GM19324 (cell line): ENCODE measurements at regions not wholly inside any gene's neighbourhood (a gene's known extent, or its start where the extent isn't known, plus 50 kb on each side); places are given as distances from the start of the nearest gene placed in this dataset.

ENCODE experiments used
- ATAC-seq: cut with Tn5 transposase; IDR thresholded peaks from one replicate; pipeline ENCODE4 v1.9.1; 2021; ENCODE audit warnings: mild to moderate bottlenecking, moderate library complexity; ENCODE audit not compliant: unreplicated experiment, low FRiP score

DNA sequence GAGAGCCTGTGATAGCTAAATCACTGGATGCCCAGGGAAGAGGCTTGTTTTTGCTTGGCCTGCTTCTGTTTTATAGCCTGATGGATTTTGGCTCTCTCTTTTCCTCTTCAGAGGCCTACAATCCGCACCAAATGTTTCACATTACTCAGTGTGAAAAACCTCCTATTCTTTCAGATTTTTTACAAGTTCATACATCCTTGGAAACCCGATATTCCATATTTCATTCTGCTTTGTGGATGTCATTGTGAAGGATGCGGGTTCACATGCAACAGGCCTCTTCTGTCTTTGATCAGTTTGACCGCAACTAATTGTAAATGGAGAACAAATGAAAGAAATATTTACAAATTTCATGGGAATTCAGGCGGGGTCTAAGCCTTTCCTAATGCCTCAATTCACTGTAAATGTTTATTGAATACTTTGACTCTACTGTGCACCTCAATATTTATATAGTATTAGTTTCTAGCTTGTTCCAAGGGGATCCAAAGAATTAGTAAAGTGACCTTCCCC is 269.9 kb downstream of the DMRT2 start:
- ATAC-seq = no peak

DNA sequence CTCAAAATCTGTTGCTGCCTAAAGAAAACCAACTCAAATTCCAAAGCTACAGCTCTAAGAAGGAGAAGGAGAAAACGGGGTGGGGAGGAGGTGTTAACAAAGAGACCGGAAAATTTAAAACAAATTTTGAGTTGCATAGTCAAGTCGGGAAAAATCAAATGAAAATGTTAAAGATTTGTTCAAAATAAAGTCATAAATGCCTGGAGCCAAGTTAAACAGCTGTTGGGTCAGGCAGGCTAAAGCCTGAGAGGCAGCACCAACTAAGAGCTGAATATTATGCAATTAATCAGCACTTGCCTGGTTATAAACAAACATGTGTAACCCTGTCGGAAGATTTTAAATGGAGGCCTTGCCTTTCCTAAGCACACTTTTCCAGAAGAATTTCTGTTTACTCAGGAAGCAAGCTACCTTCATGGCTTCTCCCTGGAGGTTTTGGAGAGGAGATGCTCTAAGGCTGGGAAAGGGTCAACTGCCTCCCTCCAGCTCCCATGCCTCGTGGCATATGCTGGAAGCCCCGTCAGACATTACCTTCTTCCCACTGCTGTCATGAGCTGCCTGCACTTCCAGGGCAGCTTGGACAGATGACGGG is 270.5 kb downstream of the DMRT2 start:
- ATAC-seq = no peak

DNA sequence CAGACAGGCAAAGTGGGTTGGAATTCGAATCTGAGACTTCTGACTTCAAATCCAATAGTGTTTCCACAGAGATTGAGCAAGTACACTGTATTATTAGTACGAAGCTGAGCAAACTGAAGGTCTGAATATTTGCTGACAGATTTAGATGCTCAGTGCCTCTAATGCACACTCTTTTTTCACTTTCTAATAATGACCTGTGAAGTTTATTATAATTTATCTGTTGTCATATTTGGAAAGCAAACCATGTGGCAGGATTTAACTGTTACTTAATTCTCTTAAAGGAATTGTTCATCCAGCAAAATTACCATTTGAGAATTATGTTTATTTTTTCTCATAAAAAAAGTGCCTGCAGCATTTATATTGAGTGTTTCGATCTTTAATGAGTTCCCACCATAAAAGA is 277.3 kb downstream of the DMRT2 start:
- no peak for ATAC-seq

DNA sequence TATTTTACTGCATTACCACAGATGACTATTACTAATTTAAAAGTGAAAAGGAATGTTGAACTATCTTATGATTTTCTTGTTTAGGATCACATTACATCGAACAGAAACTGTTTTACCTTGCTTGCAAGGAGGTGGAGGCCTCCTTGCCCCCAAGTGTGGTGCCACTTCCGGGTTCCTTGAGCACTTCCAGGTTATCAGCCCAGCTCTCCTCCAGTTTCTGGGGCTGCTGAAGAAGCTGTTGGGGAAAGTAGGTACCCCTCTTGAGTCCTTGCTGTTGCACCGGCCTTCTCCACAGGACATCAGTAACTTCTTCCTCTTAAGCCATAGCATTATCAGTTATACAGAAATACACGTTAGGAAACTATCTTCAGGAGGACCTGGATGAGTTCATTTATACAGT is 278.2 kb downstream of the DMRT2 start:
- no peak for ATAC-seq

DNA sequence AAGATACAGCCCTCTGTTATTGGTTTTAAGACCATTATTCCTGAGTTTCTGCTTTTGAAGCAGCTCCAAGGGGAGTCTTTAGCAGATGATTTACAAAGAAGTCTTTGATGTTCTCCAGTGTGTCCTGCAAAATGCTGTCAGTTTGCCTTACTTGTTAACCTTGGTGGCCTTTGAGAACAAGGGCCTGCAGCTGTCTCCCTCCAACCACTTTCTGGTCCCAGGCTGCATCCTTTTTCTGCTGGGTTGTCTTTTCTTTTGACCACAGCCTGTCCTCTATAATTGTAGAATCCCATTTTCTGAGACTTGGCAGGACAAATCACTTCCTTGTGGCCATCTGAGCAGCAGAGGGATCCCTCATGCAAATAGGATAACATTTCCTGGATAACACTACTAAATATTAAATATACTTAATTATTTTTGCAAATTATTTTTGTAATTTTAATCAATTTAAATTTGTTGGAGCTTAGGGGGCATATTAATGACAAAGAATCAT is 281.4 kb downstream of the DMRT2 start:
- no peak for ATAC-seq

DNA sequence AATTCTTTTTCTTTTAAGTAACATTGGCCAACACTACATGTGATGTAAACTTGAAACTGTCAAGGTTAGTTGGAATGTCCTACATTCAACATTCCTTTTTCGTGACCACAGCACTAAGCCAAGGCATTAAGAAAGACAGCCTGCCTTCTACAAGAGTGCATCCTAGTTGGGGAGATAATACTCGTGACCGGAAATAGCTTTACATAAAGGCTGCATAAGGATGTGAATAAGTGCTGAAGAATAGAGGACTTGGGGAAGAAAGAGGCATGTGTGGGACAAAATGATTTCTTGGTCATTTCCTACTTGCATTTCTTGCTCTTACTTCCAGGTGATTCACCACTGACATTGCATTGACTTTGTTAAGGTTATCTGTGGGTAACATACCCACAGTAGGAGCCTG is 282.0 kb downstream of the DMRT2 start:
- ATAC-seq = no peak

DNA sequence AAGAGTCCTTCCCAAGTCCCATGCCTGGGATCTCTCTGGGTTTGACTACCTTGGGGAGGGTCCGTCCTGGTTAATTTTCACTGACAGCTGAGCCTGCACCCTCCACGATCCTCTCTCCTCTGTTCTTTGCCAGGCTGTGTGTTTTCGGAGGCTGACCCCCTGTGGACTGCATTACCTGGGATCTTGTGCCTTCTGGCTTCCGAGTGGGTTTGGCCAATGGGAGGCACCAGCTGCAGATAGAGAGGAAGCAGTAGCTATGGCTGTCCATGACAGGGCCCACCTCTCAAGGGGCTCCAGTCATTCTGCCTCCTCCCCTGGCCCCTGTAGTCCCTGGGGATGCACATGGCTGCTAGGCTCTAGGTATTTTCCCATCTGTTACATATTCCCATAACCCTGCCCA is 285.0 kb downstream of the DMRT2 start:
- no peak for ATAC-seq

DNA sequence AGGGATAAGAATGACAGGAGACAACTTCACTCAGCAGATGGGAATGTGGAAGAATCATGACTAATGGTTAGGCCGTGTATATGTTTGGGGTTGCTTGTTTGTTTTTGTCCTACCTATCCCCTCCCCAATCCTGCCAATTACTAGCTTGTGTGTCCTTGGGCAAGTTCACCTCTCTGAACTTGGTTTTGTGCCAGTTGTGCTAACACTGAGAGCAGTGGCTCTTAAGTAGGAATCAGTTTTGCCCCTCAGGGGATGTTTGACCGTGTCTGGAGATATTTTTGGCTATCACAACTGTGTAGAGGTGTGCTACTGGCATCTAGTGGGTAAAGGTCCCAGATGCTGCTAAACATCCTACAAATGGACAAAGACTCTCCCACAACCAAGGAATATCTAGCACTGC is 287.0 kb downstream of the DMRT2 start:
- no peak for ATAC-seq

DNA sequence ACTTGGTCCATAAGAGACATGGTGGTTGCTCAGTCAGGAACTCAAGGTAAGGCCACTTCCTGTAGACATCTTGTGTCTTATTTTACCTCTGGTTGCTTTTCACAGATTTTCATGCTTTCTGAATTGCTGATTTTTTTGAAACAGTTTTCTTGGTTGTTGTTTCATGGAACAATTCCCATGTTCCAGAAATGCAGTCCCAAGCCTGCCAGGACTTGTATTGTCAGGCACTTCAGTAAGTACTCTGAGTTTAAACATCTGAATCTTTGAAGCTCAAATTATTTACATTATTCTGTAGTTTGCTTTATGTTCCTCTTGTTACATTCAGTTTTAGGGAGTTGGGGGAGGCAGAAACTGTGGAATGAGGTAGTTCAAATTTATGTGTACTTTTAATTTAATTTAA is 290.2 kb downstream of the DMRT2 start:
- ATAC-seq = no peak

DNA sequence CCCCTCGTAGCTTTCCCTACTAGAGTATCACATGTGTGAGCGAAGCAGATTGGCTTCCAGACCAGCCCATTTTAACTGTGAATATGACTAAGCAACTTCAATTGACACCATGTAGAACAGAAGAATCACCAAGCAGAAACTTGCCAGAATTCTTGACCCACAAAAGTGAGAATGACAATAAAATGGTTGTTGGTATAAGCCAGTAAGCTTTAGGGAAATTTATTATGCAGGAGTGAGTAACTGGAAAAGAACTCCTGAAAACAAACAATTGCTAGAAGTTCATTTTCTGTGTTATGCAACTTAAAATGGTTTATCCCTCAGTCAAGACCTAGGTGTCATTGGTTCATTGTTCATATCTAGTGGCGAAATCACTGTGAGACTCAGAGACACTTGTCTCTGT is 303.1 kb downstream of the DMRT2 start:
- no peak for ATAC-seq

DNA sequence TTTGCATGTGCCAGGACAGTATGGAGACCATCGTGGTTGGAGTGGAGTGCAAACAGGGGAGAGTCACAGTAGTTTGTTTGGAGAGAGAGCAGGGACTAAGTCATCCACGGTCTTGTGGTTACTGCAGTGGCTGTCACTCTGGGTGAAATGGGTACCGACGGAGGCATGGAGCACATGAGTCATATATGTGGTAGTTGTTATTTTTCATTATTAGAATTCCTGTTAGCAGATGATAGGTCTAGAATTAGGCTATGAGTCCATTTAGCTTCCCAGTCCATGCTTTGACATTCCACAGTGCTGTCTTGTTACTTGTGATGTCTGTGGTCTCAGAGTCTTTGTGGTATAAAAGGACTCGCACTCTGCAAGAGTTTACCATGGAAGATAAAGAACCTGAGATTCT is 303.9 kb downstream of the DMRT2 start:
- ATAC-seq = no peak

DNA sequence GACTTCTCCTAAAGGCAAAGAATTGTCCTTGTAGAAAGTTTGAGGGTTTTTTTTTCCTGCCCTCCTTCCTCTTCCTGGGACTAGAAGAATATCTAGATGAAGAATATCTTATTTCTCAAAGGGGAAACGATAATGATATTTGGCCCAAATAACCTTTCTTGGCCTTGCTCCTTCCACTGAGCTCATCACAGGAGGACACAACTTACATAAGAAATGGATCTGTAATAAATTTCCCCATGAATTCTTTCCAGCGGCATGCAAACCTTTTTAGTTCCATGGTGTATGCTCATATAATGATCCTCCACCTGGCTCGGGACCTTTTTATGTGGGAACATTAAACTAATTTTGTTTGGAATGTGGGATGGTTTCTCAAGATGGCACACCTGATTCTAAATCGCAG is 304.4 kb downstream of the DMRT2 start:
- no peak for ATAC-seq

DNA sequence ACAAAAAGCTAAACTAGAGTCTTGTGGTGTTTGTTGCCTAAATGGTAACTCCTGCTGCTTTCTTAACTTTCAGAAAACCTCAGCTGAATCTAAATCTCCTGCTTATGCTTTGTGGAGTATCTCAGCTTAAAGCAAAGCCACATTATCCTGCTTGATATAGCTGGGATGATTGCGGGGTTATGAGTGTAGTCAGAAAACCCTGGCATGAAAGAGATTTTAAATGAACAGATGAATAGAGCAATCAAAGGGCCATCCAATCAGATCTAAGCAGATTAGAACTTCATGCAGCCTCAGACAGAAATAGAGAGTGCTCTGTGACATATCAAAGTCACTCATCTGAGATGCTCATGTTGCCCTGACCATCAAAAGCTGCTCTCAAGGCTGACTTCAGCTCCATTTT is 305.5 kb downstream of the DMRT2 start:
- ATAC-seq = no peak

DNA sequence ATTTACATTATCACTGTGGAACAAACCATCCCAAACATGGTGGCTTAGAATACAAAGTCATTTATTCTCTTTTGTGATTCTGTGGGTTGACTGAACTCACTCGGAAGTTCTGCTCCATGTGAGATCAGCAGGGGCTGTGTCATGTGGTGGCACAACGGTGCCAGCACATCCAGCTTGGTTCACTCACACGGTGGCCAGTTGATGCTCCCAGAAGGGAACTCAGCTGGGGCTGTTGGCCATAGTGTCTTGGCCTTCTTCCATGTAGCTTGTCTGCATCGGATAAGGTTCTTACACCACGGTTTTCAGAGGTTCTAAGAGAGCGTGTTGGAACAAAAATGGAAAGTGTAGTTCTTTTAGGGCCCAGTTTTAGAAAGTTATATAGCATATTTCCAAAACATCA is 312.7 kb downstream of the DMRT2 start:
- no peak for ATAC-seq

DNA sequence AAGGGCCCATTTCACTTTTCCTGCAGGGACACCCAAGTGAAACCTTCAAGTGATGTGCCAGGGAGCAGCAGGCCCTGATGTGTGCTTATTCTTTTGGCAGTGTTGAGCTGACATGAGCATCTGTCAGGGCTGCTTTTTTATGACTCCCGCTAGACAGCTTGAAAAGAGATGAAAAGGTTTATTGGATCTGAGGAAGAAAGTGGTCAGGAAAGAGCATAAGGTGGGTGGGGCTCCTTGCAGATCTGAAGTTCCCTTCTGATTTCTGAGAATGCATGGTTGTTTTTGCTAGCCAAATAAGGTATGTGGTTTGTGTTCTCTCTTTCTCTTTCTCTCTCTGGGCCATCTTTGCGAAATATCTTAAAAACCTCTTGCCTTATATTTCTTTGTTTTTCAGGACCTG is 316.1 kb downstream of the DMRT2 start:
- no peak for ATAC-seq

DNA sequence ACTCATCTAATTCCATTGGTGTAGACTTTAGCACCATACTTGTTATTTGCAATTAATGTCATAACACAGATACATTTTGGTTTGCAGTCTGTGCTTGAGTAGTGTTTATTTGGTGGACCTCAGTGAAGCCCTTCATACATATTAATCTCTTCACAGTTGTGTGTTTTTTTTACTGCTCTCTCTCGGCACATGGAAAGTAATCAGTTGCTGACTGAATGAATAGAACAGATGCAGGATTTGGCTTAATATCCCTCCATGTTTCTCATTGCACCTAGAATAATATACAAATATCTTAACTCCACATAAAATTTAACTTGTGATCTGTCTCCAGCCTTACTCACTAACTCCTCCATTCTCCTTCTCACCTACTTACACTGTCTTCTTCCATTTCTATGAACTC is 319.1 kb downstream of the DMRT2 start:
- no peak for ATAC-seq

DNA sequence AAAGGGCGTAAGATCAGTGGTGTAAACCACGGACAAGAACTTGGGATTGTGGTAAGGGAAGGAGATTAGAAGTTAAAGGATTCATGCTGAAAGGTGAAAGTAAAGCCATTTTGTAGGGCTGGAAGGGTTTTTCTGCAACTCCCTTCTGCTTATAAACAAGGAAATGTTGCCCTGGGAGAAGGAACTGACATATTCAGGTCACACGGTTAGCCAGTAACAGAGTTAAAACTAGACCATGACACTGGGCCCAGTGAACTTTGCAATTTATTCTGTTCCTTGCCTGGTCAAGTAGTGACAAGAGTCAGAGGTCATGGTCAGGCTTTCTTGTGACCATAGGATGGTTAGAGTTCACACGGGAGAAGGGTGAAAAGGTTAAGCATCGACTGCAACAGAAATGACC is 323.3 kb downstream of the DMRT2 start:
- ATAC-seq = no peak

DNA sequence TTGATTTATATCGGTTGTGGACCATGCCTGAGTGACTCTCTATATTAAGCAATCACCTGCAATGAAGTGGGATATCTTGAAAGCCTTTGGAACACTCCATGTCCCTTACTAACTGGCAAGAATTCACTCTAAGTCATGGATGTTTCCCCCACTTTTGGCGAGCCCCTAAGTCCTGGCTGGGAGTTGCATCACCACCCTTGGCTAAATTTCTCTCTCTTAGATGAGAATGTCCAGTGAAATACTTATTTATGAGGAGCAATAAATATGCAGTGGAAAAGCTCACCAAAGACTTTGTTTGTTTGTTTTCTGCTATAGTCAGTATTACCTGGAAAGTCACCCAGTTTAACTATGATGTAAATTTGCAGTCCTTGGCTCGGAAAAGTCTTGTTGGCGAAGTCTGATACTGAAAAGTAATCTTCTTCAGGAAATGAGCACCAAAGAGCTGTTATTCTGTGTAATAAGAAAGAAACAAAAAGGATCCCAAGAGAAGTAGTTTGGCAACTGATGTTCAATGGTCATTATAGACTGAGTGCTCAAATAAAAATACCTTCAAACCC is 333.8 kb downstream of the DMRT2 start:
- ATAC-seq = no peak

DNA sequence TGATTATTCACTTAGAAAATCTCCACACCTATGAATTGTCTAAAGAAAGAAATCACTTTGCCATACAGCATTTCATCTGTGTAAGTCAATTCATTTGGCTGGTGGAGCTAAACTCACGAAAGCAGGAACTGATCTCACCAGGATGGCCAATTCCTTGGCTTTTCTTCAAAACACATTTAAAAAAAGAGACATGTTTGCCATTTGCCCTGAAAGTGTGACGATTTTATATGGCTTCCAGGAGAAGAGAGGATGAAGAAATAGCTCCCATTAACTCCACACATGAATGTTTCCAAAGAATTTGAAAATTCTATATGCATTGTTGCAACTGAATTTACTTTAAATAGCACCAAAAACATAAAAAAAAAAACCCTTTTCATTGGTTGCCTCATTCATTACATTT is 334.7 kb downstream of the DMRT2 start:
- no peak for ATAC-seq

DNA sequence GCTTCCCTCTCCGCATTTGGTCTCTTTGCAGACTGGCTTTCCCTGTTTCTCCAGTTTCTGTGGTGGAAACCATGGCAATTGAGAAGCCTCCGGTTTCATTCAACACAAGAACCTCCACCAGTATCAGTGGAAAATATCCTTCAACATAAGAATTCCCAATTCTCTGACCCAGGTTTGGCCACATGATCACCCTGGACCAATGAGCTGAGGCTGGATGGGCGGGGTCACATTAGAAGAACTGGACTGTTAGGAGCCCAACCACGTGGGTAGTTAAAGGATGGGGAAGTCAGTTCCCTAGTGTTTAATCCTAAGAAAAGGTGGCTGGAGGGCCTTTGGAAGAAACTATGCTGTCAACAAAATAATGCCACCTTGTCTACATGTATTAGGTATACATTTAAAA is 336.3 kb downstream of the DMRT2 start:
- no peak for ATAC-seq

DNA sequence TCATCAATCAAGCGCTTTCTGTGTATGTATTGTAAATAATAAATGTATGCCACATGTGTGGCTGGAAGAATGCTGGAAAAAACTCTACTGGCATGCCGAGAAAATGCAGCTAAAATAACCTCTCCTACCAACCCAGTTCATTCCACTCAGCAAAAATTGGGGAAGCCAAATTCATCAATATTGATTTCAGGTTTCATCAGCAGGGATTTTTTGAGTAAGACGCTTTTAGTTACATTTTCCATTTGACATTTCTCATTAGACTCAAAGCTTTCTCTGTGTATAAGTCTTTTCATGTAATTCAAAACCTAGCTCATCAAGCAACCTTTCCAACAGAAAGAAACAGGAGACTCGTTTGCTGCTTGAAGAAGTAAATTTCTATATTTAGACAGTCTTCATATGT is 338.1 kb downstream of the DMRT2 start:
- ATAC-seq = no peak

DNA sequence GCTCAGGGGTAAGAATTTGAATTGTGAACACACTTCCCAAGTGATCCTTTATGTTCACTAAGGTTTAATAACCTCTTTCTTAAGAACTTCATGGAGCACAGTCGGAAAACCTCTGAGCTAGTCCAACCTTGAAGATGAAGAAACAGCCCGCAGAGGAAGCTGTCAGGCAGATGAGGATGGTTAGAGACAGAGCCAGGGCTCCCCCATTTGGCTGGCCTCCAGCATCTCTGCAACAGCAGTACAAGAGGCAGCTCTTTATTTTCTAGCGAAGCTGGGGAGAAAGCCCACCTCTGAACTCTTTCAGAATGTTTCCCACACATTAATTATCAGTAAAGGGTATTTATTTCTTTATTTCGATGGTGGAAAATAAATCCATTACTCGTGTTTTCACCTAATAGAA is 350.8 kb downstream of the DMRT2 start:
- no peak for ATAC-seq

DNA sequence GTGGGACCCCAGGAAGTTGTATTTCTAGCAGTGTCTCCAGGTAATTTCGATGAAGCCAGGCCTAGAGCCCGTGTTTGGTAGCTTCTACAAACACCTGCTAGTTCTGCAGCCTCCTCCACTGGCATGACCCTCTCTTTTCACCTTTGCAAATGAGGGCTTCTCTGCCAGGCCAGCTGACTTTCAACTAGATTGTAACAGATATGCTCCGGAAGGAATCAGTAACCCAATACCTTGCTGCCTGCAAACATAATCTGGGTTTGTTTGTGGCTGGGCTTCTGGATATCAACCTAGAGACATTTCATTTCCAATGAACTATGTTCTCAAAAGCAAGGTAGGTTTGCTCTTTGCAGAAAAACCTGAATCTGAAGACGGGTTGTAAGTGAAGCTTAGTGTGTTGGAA is 354.8 kb downstream of the DMRT2 start:
- no peak for ATAC-seq
